ENCODE measurements at regions not wholly inside any gene's neighbourhood (a gene's known extent, or its start where the extent isn't known, plus 50 kb on each side); places are given as distances from the start of the nearest gene placed in this dataset.

- Histone ChIP-seq H3K36me3 (no peaks in the 10 kb centered on the region), H3K4me3 (no peak overlapping the region), H3K9me3 (no peaks in the 10 kb centered on the region), H3K4me1 (no peaks in the 10 kb centered on the region), H3K27ac (no peak overlapping the region), H3K27me3 (replicated peaks in 1 of 7) (no peaks in the 10 kb centered on the region)
- DNase-seq, result no peak
- 94 to 97% (median 96%) methylated on average over 4 of the region's 4 CpGs for WGBS, 5 donors
- intact Hi-C loops (cut with DNase I; ENCODE audit: low total_unique reads), result no loop called here
- TF ChIP-seq CTCF (IDR thresholded peaks at IDR 0.05 in 8 of 11, conservative IDR thresholded peaks at IDR 0.05 in 3 of 11), result no peak
- TF ChIP-seq POLR2AphosphoS5 (IDR thresholded peaks at IDR 0.05), result no peak
- TF ChIP-seq POLR2A (IDR thresholded peaks at IDR 0.05), result no peak
Measured at GRCh38 chr4:98784947-98785706, 126.7 kb upstream of the TSPAN5 start.

GRCh38 chr4:98781641-98782357, 123.4 kb upstream of the TSPAN5 start:
- Histone ChIP-seq H3K27me3 (replicated peaks in 1 of 7) (no peaks in the 10 kb centered on the region), H3K9me3 (no peaks in the 10 kb centered on the region), H3K27ac (no peak overlapping the region), H3K4me1 (no peaks in the 10 kb centered on the region), H3K4me3 (no peak overlapping the region), H3K36me3 (no peaks in the 10 kb centered on the region)
- WGBS, 5 donors, result 69 to 90% (median 78%) methylated on average over 5 of the region's 5 CpGs
- TF ChIP-seq POLR2A (IDR thresholded peaks at IDR 0.05) (no peak), POLR2AphosphoS5 (IDR thresholded peaks at IDR 0.05) (no peak), CTCF (IDR thresholded peaks at IDR 0.05 in 8 of 11, conservative IDR thresholded peaks at IDR 0.05 in 3 of 11) (no peak)
- intact Hi-C loops (cut with DNase I; ENCODE audit: low total_unique reads), result no loop called here
- DNase-seq, result no peak

GRCh38 chr4:98780926-98781325, 122.5 kb upstream of the TSPAN5 start:
- DNase-seq, result no peak
- 57 to 80% (median 76%) methylated on average over 3 of the region's 3 CpGs for WGBS, 5 donors
- Histone ChIP-seq H3K27ac (no peak overlapping the region), H3K4me1 (no peaks in the 10 kb centered on the region), H3K4me3 (no peak overlapping the region), H3K9me3 (no peaks in the 10 kb centered on the region), H3K27me3 (replicated peaks in 1 of 7) (no peaks in the 10 kb centered on the region), H3K36me3 (no peaks in the 10 kb centered on the region)
- TF ChIP-seq POLR2AphosphoS5 (IDR thresholded peaks at IDR 0.05), result no peak
- no peak for TF ChIP-seq CTCF (IDR thresholded peaks at IDR 0.05 in 8 of 11, conservative IDR thresholded peaks at IDR 0.05 in 3 of 11)
- no peak for TF ChIP-seq POLR2A (IDR thresholded peaks at IDR 0.05)
- intact Hi-C loops (cut with DNase I; ENCODE audit: low total_unique reads), result no loop called here

GRCh38 chr4:98779088-98779487, 120.7 kb upstream of the TSPAN5 start:
- Histone ChIP-seq H3K27ac (no peak overlapping the region), H3K9me3 (no peaks in the 10 kb centered on the region), H3K4me1 (no peaks in the 10 kb centered on the region), H3K4me3 (no peak overlapping the region), H3K27me3 (replicated peaks in 1 of 7) (no peaks in the 10 kb centered on the region), H3K36me3 (no peaks in the 10 kb centered on the region)
- no peak for DNase-seq
- no peak for TF ChIP-seq POLR2A (IDR thresholded peaks at IDR 0.05)
- intact Hi-C loops (cut with DNase I; ENCODE audit: low total_unique reads), result no loop called here
- 79 to 90% (median 84%) methylated on average over 3 of the region's 3 CpGs for WGBS, 5 donors

All from spleen (tissue), 11 donors.